Endodermal cell (in vitro differentiated cells): ENCODE measurements at regions not wholly inside any gene's neighbourhood (a gene's known extent, or its start where the extent isn't known, plus 50 kb on each side); places are given as distances from the start of the nearest gene placed in this dataset.
A peak's percentile ranks its signal among the peaks of the same experiment; 100 is the strongest.

Source experiments
- DNase-seq: peaks from one replicate; pipeline ENCODE4 v3.0.0-alpha.2; 2017
- H3K27ac ChIP-seq: 2 replicates; pipeline ENCODE4 v1.5.1; 2013; ENCODE audit warnings: mild to moderate bottlenecking, low read depth, low read length, moderate library complexity
- H3K27me3 ChIP-seq: 2 replicates; pipeline ENCODE4 v1.6.1; 2013; ENCODE audit warnings: mild to moderate bottlenecking, low read length, moderate library complexity; ENCODE audit not compliant: insufficient read depth, control insufficient read depth, poor library complexity, severe bottlenecking
- H3K36me3 ChIP-seq: 2 replicates; pipeline ENCODE4 v1.7.0; 2013; ENCODE audit warnings: mild to moderate bottlenecking, low read length, moderate library complexity; ENCODE audit not compliant: control insufficient read depth, insufficient read depth
- H3K4me1 ChIP-seq: one replicate; pipeline ENCODE4 v1.7.0; 2013; ENCODE audit warnings: low read length; ENCODE audit not compliant: control insufficient read depth, insufficient read depth
- H3K4me3 ChIP-seq: 2 replicates; pipeline ENCODE4 v1.5.1; 2013; ENCODE audit warnings: mild to moderate bottlenecking, low read length, moderate library complexity
- H3K9ac ChIP-seq: 2 replicates; pipeline ENCODE4 v1.6.1; 2013; ENCODE audit warnings: mild to moderate bottlenecking, low read length, moderate library complexity; ENCODE audit not compliant: poor library complexity, severe bottlenecking; ENCODE audit errors: extremely low read depth
- H3K9me3 ChIP-seq: 2 replicates; pipeline ENCODE4 v1.6.1; 2013; ENCODE audit warnings: mild to moderate bottlenecking, low read length, moderate library complexity; ENCODE audit not compliant: control insufficient read depth
- H3K27ac Mint-ChIP-seq: 2 replicates; pipeline ENCODE4 v1.8.0; 2020; ENCODE audit warnings: mixed read lengths
- H3K27me3 Mint-ChIP-seq: 2 replicates; pipeline ENCODE4 v1.8.0; 2021; ENCODE audit warnings: mild to moderate bottlenecking, mixed read lengths; ENCODE audit not compliant: insufficient read depth
- H3K36me3 Mint-ChIP-seq: 2 replicates; pipeline ENCODE4 v1.8.0; 2020; ENCODE audit warnings: low read depth, mixed read lengths
- H3K4me1 Mint-ChIP-seq: 2 replicates; pipeline ENCODE4 v1.8.0; 2020; ENCODE audit warnings: mixed read lengths
- H3K4me3 Mint-ChIP-seq: 2 replicates; pipeline ENCODE4 v1.8.0; 2020; ENCODE audit warnings: mild to moderate bottlenecking, moderate library complexity, mixed read lengths
- H3K9me3 Mint-ChIP-seq: 2 replicates; pipeline ENCODE4 v1.8.0; 2020; ENCODE audit warnings: mild to moderate bottlenecking, mixed read lengths
- WGBS, 2 experiments: methylation state at CpG; one replicate each; pipeline versions ENCODE4 v1.1.5 to v1.1.7; 2013; ENCODE audit warnings: missing lambda C conversion rate in 2 of 2, mixed read lengths in 1 of 2; ENCODE audit not compliant: insufficient coverage in 1 of 2, insufficient read length in 1 of 2; 5-methylcytosine and 5-hydroxymethylcytosine counted together
- TF ChIP-seq, protein P1 (sequence below): fragments of 200-600 bp; sonication (generic); conservative IDR thresholded peaks from 2 replicates; pipeline ENCODE4 v1.5.0; 2021; ENCODE audit warnings: antibody characterized with exemption, mild to moderate bottlenecking

DNA sequence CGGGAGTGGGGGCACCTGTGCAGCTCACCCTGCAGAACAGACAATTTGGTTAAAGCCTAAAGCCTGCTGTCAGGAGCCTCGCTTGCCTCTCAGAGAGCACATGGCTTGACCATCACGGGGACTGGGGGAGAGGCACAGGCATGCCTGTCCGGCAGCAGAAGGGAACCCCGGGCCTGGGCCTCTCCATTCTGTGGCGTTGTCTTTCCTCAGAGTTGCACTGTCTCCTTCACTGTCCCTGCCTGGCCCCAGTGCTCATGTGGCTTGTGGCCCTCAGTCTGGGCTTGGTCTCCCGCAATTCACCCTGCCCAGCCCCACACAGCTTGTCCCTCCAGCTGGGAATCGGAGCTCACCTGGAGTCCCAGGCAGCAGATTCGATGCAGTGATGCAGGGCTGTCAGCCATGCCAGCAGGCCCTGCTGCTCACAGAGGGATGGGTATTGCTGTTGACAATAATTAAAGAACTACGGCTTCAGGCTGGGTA, 189.9 kb downstream of the SEC14L1 start:
- TF ChIP-seq, protein P1, sequence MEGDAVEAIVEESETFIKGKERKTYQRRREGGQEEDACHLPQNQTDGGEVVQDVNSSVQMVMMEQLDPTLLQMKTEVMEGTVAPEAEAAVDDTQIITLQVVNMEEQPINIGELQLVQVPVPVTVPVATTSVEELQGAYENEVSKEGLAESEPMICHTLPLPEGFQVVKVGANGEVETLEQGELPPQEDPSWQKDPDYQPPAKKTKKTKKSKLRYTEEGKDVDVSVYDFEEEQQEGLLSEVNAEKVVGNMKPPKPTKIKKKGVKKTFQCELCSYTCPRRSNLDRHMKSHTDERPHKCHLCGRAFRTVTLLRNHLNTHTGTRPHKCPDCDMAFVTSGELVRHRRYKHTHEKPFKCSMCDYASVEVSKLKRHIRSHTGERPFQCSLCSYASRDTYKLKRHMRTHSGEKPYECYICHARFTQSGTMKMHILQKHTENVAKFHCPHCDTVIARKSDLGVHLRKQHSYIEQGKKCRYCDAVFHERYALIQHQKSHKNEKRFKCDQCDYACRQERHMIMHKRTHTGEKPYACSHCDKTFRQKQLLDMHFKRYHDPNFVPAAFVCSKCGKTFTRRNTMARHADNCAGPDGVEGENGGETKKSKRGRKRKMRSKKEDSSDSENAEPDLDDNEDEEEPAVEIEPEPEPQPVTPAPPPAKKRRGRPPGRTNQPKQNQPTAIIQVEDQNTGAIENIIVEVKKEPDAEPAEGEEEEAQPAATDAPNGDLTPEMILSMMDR, result no peak
- H3K4me3 Mint-ChIP-seq, result no peak overlapping the region
- Histone ChIP-seq H3K4me1 (no peaks in the 10 kb centered on the region), H3K9me3 (no peaks in the 10 kb centered on the region), H3K27ac (no peak overlapping the region), H3K27me3 (no peaks in the 10 kb centered on the region), H3K4me3 (no peak overlapping the region), H3K36me3 (no peaks in the 10 kb centered on the region), H3K9ac (no peak overlapping the region)
- DNase-seq, result peak; percentile 54
- H3K27me3 Mint-ChIP-seq, result no peaks in the 10 kb centered on the region
- no peak overlapping the region for H3K27ac Mint-ChIP-seq
- no peaks in the 10 kb centered on the region for H3K9me3 Mint-ChIP-seq
- H3K36me3 Mint-ChIP-seq, result peaks cover 3% of the 10 kb centered on the region
- H3K4me1 Mint-ChIP-seq, result peaks cover 8% of the 10 kb centered on the region
- 89 to 90% methylated on average over 5 to 10 of the region's 10 CpGs for WGBS, 2 experiments

DNA sequence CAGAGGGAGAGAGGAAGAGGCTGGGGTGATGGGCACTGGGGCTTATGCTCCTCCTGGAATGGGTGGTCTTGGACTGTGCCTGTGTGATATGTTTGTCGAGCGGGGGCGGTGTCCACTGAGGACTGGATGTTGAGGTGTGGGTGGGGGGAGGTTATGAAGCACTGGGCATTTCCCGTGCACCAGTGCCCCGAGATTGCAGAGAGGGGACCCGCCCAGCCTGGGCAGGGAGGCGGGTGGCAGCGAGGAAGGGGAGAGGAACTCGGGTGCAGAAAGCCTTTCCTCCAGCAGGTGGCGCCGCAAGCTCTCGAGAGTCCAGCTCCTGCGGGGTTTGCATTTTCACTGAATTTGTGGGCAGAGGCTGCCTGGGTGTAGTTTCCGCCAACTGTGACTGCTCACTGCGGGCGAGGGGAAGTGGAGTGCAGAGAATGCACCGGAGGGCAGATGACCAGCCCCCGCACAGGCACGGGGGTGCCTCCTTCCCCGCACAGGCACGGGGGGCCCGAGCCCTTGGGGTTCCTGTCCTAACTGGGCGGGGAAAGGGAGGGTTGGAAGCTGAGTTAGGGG, 190.6 kb downstream of the SEC14L1 start:
- Histone ChIP-seq H3K27ac (no peak overlapping the region), H3K4me3 (no peak overlapping the region), H3K4me1 (no peaks in the 10 kb centered on the region), H3K9me3 (no peaks in the 10 kb centered on the region), H3K36me3 (no peaks in the 10 kb centered on the region), H3K27me3 (no peaks in the 10 kb centered on the region), H3K9ac (no peak overlapping the region)
- no peaks in the 10 kb centered on the region for H3K36me3 Mint-ChIP-seq
- H3K4me1 Mint-ChIP-seq, result peaks cover 8% of the 10 kb centered on the region
- H3K27me3 Mint-ChIP-seq, result no peaks in the 10 kb centered on the region
- H3K4me3 Mint-ChIP-seq, result peak overlapping the region; percentile 14
- peak; percentile 99 for DNase-seq
- H3K9me3 Mint-ChIP-seq, result no peaks in the 10 kb centered on the region
- H3K27ac Mint-ChIP-seq, result peak overlapping the region; percentile 79
- TF ChIP-seq, protein P1, result peak; percentile 95
- WGBS, 2 experiments, result 7 to 13% methylated on average over 7 to 20 of the region's 23 CpGs

DNA sequence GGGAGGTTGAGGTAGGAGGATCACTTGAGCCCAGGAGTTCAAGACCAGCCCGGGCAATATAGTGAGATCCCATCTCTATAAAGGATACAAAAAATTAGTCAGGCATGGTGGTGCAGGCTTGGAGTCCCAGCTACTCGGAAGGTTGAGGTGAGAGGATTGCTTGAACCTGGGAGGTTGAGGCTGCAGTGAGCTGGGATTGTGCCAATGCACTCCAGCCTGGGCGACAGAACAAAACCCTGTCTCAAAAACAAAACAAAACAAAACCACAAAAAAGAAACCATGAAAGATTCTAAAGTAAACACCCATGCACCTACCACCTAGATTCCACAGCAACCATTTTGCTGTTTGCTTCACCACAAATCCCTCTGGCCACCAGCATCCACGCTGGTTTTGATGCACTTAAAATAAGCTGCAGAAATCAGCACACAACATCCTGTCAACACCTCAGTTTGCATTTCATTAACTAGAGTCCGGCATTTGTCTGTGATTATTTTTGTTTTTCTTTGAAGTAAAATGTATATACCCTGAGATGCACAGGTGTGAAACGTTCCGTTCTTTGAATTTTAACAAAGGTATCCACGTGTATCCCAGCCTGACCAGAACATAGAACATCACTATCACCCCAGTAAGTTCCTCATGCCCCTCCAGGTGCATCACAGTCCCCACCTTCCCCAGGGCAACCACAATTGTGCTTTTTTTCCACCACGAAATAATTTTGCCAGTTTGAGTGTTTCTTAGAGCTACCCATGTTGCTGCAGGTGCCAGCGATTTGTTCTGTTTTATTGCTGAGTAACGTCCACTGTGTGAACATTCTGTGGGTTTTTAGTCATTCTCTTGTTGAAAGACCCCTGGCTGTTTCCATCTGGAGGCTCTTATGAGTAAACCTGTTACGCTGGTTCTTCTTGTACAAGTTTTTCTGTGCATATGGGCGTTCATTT, 191.5 kb downstream of the SEC14L1 start:
- H3K27ac Mint-ChIP-seq, result no peak overlapping the region
- DNase-seq, result peak; percentile 35
- H3K27ac ChIP-seq, result no peak overlapping the region

More for the DNA sequence above, 191.5 kb downstream of the SEC14L1 start:
- Mint-ChIP-seq H3K9me3 (peaks cover 6% of the 10 kb centered on the region), H3K36me3 (peaks cover 2% of the 10 kb centered on the region), H3K27me3 (no peaks in the 10 kb centered on the region), H3K4me1 (peaks cover 8% of the 10 kb centered on the region), H3K4me3 (no peak overlapping the region)
- Histone ChIP-seq H3K9me3 (peaks cover 9% of the 10 kb centered on the region), H3K9ac (no peak overlapping the region), H3K4me3 (no peak overlapping the region), H3K27me3 (no peaks in the 10 kb centered on the region), H3K36me3 (no peaks in the 10 kb centered on the region), H3K4me1 (no peaks in the 10 kb centered on the region)
- TF ChIP-seq, protein P1, result no peak
- 92 to 97% methylated on average over 10 to 13 of the region's 13 CpGs for WGBS, 2 experiments
